Testis (tissue), 2 donors: ENCODE measurements at regions not wholly inside any gene's neighbourhood (a gene's known extent, or its start where the extent isn't known, plus 50 kb on each side); places are given as distances from the start of the nearest gene placed in this dataset.

Experiments used
- POLR2A ChIP-seq: fragments of 450-650 bp; IDR thresholded peaks from one replicate; pipeline ENCODE4 v1.6.1; 2017; ENCODE audit warnings: antibody characterized with exemption, mild to moderate bottlenecking, moderate library complexity
- TF ChIP-seq, protein P1 (sequence below), 3 experiments: fragments of 450-650 bp in 2 of 3; fragments of 200-600 bp in 1 of 3; sonication (generic) in 1 of 3; IDR thresholded peaks; one replicate each; pipeline ENCODE4 v1.5.1; 2016 to 2019; ENCODE audit warnings: antibody characterized with exemption in 3 of 3, mild to moderate bottlenecking in 2 of 3, moderate library complexity in 1 of 3

- TF ChIP-seq, protein P1, sequence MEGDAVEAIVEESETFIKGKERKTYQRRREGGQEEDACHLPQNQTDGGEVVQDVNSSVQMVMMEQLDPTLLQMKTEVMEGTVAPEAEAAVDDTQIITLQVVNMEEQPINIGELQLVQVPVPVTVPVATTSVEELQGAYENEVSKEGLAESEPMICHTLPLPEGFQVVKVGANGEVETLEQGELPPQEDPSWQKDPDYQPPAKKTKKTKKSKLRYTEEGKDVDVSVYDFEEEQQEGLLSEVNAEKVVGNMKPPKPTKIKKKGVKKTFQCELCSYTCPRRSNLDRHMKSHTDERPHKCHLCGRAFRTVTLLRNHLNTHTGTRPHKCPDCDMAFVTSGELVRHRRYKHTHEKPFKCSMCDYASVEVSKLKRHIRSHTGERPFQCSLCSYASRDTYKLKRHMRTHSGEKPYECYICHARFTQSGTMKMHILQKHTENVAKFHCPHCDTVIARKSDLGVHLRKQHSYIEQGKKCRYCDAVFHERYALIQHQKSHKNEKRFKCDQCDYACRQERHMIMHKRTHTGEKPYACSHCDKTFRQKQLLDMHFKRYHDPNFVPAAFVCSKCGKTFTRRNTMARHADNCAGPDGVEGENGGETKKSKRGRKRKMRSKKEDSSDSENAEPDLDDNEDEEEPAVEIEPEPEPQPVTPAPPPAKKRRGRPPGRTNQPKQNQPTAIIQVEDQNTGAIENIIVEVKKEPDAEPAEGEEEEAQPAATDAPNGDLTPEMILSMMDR (IDR thresholded peaks at IDR 0.05) = no peak
- TF ChIP-seq POLR2A = no peak
Observed at GRCh38 chr1:192010406-192010805, 147.9 kb upstream of the RGS18 start.
